CD4-positive, alpha-beta T cell treated with Interleukin-10 for 1 hour (primary cell): ENCODE measurements at regions not wholly inside any gene's neighbourhood (a gene's known extent, or its start where the extent isn't known, plus 50 kb on each side); places are given as distances from the start of the nearest gene placed in this dataset.

Experiments used
- DNase-seq: peaks from one replicate; pipeline ENCODE4 v3.0.0-alpha.2; 2020

DNA sequence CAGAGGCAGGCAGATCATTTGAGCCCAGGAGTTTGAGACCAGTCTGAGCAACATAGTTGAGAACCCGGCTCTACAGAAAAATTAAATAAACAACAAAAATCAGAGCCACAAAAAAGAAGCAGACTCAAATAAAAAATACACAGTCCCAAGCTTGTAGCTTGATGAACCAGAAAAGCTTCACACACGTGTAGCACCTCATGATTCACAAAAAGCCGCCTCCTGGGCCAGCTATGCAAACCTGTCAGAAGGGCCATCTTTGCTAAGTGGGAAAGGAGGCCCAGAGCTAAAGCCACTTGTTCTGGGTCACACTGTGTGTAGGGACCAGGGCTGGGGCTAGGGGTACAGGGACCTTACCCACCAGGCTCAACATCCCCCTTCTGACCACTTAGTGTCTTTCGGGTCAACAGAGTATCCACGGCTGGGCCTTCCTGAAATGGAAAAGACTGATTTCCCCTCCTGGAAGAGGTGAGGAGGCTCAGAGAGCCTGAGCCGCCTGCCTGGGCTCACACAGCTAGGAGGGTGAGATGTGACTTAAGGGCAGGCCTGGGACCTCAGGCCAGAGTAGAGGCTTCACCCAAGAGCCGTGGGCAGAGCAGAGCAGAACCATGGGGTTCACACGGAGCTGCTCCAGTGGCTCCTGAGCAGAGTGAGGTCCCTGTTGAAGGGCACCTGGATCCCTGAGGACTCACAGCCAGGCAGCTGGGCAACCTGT is 269.6 kb downstream of the PARN start:
- DNase-seq: no peak

DNA sequence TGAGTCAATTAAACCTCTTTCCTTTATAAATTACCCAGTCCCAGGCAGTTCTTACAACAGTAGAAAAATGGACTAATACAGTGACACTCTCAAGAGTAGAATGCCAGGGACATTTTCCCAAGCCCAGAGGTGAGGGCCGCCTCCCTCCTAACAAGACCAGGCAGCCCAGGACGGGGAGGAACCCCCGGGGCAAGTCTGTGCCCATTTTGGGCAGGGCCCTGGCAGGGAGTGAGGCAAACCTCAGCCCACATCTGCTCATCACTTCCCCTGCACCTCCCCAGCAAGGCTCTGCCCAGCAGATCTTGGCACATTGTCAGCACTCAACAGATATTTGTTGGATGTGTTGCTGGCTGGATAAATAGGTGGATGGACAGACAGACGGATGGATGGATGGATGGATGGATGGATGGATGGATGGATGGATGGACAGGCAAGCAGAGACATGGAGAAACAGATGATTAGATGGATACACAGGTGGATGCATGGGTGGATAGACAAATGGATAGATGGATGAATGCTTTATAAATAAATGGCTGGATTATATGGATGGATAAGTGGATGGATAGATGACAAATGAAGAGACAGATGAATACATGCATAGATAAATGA is 271.3 kb downstream of the PARN start:
- DNase-seq: no peak

DNA sequence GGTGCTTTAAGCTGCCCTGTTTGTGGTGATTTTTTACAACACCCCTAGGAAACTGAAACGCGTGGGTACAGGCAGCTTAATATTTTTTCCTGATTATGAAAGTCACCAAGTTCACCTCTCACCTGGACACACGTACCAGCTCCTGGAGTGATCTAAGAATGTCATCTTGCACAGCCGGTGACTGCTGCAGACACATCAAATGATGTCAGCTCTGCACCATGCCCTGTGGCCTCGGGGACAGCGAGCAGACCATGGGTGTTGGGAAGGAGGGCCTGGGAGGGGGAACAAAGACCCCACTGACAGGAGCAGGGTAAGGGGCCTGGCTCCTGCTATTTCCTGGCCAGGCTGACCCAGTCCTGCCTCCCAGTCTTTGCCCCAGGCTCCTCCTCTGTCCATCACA is 272.7 kb downstream of the PARN start:
- no peak for DNase-seq

DNA sequence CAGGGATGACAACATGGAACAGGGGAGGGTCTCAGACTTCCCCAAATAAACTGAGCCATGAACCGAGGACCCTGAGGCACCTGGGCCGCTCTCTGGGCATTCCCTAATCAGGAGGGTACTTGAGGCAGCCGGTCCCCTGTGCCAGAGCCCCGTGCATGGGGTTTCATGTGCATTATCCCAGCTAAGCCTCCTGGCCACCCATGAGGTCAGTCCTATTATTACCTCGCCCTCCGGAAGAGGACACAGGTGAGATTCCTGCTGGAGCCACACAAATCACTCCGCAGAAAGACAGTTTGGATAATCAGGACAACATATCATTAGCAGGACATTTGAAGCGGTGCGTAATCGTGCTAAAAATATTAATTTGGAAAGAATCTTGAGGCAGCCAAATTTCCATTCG is 274.0 kb downstream of the PARN start:
- DNase-seq: no peak

DNA sequence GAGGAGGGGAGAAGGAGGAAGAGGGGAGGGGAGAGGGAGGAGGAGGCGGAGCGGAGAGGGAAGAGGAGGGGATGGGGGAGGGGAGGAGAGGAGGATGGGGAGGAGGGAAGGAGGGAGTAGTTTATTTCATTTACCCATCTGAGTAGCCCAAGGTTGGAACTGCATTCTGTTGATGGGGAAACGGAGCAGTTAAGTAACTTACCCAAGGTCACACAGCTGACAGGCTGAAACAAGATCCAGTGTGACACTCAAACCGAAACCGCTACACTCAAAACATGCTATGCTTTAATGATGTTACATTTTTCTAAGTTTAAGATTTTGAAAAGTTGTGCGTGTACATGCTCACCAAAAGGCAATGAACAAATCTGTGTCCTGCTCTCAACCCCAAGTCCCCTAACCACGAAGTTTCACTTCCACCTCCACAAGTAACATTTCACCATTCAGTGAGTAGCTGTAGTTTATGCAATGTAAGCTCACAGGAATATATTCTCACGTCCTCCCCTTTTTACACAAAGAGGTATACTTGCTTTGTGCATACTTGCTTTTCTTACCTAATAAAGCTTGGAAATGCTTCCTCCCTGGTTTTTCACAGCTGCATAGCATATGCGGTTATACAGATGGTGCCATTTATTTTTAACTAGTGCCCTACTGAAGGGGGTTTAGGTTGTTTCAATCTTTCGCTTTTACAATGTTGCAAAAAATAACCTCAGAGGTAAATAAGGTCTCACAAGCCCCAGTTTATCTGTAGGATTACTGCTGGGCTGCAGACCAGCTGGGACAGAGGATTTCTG is 275.3 kb downstream of the PARN start:
- DNase-seq: peak; percentile 22

DNA sequence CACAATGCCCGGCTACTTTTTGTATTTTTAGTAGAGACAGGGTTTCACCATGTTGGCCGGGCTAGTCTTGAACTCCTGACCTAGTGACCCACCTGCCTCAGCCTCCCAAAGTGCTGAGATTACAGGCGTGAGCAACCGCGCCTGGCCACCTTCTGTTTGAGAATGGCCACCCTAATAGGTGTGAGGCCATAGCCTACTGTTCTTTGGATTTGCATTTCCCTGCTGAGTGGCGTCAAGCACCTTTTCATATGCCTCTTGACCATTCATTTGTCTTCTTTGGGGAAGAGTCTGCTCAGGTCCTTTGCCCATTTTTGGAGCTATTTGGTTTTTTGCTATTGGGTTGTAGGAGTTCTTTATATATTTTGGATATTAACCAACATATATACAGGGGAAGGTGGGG is 276.7 kb downstream of the PARN start:
- no peak for DNase-seq

DNA sequence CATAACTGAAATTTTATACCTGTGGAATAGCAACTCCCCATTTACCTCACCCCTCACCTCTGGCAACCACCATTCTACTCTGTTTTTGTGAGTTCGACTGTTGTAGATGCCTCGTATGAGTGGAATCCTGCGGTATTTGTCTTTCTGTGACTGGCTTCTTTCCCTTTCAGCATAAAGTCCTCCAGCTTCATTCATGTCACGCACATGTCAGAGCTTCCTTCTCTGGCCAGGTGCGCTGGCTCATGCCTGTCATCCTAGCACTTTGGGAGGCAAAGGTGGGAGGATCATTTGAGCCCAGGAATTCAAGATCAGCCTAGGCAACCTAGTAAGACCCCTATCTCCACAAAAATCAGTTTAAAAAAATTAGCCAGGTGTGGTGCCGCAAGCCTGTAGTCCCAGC is 278.4 kb downstream of the PARN start:
- DNase-seq: no peak

DNA sequence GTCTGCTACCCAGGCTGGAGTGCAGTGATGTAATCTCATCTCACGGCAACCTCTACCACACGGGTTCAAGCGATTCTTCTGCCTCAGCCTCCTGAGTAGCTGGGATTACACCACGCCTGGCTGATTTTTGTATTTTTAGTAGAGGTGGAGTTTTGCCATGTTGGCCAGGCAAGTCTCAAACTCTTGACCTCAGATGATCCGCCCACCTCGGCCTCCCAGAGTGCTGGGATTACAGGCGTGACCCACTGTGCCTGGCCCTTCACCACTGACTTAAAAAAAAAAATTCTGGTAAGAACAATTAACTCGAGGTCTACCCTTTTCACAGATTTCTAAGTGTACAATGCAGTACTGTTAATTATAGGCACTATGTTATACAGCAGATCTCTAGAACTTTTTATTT is 279.4 kb downstream of the PARN start:
- DNase-seq: no peak

DNA sequence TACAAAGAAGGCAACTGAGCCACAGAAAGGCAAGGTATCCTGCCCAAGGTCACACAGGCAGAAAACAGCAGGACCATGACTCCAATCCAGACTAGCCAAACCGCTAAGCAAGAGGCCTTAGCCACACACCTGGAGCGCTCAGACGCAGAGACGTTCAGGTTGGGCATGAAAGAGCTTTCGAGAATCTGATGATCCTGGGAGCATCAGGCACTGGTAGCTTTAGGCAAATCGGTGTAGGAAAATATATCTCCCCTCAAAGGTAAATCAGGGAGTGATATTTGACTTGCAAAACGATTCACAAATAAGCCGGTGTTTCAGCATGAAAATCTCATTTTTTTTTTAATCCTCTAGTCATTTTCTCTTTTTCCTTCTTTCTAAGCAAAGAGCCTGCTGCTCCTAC is 279.0 kb downstream of the MRTFB start:
- no peak for DNase-seq

DNA sequence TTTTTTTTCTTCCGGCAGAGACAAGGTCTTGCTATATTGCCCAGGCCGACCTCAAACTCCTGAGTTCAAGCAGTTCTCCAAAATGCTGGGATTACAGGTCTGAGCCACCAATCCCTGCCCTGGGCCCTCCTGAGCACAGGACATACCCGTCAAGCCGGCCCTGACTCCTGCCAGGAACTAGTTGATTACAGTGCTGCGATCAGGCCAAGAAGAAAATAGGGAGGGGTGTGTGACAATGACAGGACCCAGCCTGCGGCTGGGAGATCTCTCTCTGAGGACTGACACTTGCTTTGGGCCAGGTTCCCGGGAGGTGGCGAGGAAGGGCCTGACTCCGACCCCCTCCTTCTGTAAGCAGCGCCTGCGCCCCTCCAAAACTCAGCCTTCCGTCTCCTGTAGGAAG is 276.6 kb downstream of the MRTFB start:
- DNase-seq: no peak

DNA sequence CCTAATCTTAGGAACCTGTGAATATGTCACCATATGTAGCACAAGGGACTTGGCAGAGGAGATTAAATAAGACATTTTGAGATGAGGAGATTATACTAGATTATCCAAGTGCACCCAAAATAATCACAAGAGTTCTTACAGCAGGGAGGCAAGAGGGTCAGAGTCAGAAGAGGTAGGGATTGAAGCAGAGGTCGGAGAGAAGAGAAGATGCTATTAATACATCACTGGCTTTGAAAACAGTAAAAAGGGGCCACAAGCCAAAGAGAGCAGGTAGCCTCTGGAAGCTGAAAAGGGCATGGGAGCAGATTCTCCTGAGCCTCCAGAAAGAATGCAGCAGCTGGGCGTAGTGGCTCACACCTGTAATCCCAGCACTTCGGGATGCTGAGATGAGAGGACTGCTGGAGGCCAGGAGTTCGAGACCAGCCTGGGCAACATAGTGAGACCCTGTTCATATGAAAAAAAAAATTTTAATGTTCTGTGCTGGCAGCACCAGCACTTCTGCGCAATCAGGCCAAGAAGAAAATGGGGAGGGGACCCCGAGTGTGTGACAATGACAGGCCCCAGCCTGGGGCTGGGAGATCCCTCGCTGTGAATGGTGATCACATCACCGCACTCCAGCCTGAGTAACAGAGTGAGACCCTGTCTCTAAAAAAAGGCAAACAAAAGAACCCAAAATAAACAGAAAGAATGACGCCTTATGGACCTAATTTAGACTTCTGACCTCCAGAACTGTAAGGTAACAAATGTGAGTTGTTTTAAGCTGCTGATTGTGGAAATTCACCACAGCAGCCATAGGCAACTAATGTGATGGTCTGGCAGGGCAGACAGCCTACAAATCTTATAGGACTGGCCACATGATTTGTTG is 275.4 kb downstream of the MRTFB start:
- DNase-seq: no peak

DNA sequence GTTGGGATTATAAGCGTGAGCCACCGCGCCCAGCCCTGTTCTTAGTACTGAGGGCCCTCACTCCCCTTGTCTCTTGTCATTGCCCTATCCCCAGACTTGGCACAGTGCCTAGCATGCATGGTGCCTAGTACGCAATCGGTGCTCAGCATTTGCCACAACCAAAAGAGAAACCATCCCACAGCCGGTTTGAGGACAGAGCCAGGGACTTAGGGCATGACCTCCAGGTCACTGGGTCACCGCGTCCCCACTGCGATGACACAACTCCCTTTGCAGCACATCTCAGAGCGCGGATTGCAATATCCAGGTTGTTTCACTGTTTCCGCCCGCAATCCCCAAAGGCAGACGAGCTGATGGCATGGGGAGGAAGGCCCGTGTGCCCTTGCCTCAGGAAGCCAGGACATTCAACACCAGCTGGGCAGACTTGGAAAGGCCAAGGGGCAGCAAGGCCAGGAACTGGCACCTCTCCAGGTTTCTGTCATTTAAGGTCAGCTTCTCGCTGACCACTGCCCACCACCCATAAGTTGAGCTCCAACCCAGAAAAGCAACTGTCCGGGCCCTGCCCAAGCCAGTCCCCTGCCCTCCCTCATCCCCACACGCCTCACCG is 274.5 kb downstream of the MRTFB start:
- DNase-seq: no peak

DNA sequence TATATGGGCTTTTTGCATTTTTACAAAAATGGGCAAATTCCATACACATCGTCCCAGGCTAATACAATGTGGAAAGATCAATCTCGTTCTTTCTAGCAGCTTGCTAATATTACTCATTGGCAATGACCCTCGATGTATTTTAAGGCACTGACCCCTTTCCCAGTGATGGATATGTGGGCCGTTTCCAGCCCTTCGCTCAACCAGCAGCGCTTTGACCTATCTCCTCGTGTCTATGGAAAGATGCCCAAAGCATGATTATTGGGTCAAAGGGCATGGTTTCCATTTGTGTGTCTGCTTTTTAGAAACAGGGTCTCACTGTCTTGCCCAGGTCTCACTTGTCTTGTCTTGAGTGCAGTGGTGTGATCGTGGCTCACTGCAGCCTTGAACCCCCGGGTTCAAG is 273.8 kb downstream of the MRTFB start:
- no peak for DNase-seq

DNA sequence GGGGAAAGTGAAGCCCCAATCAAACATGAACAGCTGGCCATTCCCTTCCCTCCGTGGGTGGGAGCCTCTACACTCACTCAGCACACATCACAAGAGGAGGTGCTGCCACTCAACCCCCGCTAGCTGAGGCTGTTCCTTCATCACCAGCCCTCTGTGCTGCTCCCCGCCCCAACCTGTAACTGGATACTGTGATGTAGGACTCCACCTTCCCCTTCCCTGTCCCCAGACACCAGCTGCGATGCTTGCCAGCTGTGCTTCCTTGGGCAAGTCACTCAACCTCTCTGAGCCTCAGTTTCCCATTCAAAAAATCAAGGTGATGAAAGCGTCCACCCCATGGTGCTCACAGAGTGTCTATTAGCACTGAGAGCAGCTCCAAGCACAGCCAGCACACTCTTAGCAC is 273.2 kb downstream of the MRTFB start:
- no peak for DNase-seq

DNA sequence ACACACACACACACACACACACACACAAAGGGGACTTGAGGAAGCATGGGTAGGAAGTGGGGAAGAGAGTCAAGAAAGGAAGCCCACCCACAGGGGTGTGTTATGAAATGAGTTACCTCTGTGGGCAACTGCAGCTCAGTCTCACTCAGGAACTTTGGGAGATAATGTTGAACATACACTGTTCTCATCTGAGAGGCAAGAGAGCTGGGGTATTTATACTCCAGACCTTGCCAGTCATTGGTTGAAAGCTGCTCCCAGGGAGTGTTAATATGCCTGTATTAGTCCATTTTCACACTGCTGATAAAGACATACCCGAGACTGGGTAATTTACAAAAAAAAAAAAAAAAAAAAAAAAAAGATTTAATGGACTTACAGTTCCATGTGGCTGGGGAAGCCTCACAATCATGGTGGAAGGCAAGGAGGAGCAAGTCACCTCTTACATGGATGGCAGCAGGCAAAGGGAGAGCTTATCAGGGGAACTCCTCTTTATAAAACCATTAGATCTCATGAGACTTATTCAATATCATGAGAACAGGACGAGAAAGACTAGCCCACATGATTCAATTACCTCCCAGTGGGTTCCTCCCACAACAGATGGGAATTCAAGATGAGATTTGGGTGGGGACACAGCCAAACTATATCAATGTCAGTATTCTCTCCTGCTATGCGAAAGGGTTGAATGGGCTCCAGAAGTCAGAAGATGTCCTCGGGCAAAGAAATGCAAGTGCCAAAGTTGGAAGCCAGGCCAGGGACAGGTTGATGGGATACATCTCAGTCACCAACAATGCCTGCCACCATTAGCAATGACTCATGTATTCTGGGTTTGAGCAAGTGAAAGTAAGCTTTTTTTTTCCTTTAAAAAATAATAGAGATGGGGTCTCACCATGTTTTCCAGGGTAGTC is 270.5 kb downstream of the MRTFB start:
- no peak for DNase-seq

DNA sequence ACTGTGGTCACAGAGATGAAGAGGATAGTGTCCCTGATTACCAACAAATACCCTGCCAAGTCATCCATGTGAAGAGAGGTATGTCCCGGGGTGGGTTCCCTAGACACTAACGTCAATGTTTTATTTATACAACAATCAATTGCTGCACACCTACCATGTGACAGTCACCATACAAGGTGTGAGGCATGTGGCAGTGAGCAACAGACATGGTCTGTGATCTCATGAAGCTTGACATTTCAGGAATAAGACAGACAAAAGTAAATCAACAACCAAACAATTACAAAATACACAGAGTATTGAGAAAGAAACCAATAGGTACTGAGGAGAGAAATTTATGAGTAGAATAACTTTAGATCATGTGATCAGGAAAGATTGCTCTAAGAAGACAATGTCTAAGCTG is 268.6 kb downstream of the MRTFB start:
- DNase-seq: no peak

DNA sequence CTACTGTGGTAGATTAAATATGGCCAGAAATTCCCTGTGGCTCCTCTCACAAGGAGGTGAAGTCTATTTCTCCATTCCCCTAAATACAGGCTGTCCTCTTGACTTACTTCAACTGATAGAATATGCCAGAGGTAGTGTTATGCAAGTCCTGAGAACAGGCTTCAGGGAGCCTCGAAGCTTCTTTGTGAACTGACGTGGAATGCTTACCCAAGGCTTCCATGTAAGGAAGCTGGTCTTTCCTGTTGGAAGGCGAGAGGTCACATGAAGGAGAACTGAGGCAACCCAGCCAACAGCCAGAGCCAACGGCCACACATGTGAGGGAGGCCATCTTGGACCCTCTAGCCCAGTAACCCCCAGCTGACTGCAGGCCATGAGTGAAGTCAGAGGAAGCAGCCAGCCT is 267.9 kb downstream of the MRTFB start:
- DNase-seq: no peak

DNA sequence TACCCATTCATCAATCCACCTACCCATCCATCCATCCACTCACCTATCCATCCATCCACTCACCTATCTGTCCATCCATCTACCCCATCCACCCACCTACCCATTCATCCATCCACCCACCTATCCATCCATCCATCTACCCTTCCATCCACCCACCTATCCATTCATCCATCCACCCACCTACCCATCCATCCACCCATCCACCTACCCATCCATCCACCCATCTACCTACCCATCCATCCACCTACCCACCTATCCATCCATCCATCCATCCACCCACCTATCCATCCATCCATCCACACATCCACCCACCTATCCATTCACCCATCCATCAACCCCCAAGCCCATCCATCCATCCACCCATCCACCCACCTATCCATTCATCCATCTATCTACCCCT is 267.1 kb downstream of the MRTFB start:
- no peak for DNase-seq

DNA sequence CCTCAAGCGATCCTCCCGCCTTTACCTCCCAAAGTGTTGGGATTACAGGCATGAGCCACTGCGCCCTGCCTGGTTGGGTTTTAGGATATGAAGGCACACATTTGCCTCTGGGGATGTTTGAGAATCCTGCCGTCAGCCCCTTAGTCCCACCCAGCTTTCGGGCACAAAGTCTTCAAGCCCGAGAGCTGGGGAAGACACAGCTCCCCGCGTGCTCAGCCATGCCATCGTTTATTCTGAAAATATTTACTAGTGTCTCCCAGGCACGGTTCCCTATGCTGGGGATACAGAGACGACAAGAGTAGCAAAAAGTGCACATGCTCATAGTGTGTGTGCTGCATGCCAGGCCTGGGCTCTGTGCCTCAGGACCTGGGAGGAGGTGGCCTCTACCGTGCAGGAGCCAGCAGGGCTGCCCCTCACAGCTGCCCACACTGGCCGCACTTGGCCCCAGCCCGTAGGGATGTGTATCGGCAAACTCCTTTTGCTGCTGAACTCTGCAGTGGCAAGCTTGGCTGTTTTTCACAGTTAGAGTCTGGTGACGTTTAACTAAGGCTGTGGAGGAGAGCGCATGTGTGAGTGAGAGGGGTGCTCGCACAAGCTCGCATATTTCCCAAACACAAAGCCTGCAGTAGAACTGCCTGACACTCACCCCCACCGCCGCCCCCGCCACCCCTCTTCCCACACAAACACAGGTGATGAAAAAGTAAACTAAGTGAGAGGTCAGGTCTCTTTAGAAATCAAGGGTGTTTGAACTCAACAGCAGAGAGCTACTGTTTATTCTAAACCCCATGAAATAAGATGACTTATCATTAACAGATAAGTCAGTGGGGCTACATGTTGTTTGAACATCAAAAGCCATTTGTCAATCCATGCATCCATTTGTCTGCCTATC is 266.4 kb downstream of the MRTFB start:
- DNase-seq: no peak

DNA sequence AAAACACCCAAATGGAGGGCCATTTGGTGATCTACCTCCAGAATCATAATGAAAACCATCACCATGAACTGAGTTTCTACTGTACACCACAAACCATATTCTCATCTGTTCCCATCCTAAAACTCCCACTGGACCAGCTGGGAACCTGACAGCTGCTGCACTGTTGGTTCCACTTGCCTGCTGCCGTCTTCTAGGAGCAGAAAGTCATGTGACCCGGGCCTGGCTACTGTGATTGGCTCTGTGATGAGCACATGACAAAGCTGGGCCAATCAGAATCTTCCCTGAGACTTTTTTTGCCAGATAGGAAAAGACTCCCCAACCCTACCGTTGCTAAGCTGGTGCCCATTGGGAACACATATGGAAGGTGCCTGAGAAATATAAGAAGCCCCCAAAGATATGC is 264.2 kb downstream of the MRTFB start:
- no peak for DNase-seq
